ENCODE measurements at regions not wholly inside any gene's neighbourhood (a gene's known extent, or its start where the extent isn't known, plus 50 kb on each side); places are given as distances from the start of the nearest gene placed in this dataset.

- no peak for DNase-seq
Observed at GRCh38 chr13:78201411-78201810, 282.8 kb upstream of the EDNRB start.

GRCh38 chr13:78198821-78199220 is 280.2 kb upstream of the EDNRB start:
- no peak for DNase-seq

GRCh38 chr13:78198419-78198818 is 279.8 kb upstream of the EDNRB start:
- DNase-seq, result no peak

- no peak for DNase-seq
Observed at GRCh38 chr13:78197231-78197630, 278.6 kb upstream of the EDNRB start.

- DNase-seq, result no peak
Observed at GRCh38 chr13:78194904-78195639, 276.4 kb upstream of the EDNRB start.

- no peak for DNase-seq
Observed at GRCh38 chr13:78193846-78194245, 275.2 kb upstream of the EDNRB start.

- no peak for DNase-seq
Observed at GRCh38 chr13:78192716-78193115, 274.1 kb upstream of the EDNRB start.

GRCh38 chr13:78190296-78190695 is 271.7 kb upstream of the EDNRB start:
- no peak for DNase-seq

GRCh38 chr13:78187781-78188180 is 269.1 kb upstream of the EDNRB start:
- no peak for DNase-seq

GRCh38 chr13:78185700-78186099 is 267.1 kb upstream of the EDNRB start:
- no peak for DNase-seq

GRCh38 chr13:78183732-78184131 is 265.1 kb upstream of the EDNRB start:
- no peak for DNase-seq

GRCh38 chr13:78182813-78183212 is 264.2 kb upstream of the EDNRB start:
- no peak for DNase-seq

- DNase-seq, result no peak
Observed at GRCh38 chr13:78177306-78177705, 258.7 kb upstream of the EDNRB start.

GRCh38 chr13:78176880-78177279 is 258.2 kb upstream of the EDNRB start:
- no peak for DNase-seq

GRCh38 chr13:78169386-78169785 is 250.8 kb upstream of the EDNRB start:
- DNase-seq, result no peak

GRCh38 chr13:78168981-78169380 is 250.3 kb upstream of the EDNRB start:
- DNase-seq, result no peak

- no peak for DNase-seq
Observed at GRCh38 chr13:78161266-78161665, 242.6 kb upstream of the EDNRB start.

- no peak for DNase-seq
Observed at GRCh38 chr13:78160793-78161192, 242.2 kb upstream of the EDNRB start.

- DNase-seq, result no peak
Observed at GRCh38 chr13:78152415-78152814, 233.8 kb upstream of the EDNRB start.

- no peak for DNase-seq
Observed at GRCh38 chr13:78147905-78148304, 229.3 kb upstream of the EDNRB start.

- DNase-seq, result no peak
Observed at GRCh38 chr13:78145276-78145675, 226.6 kb upstream of the EDNRB start.

- no peak for DNase-seq
Observed at GRCh38 chr13:78139765-78140164, 221.1 kb upstream of the EDNRB start.

- DNase-seq, result no peak
Observed at GRCh38 chr13:78138756-78139155, 220.1 kb upstream of the EDNRB start.

GRCh38 chr13:78137404-78138142 is 218.9 kb upstream of the EDNRB start:
- DNase-seq, result peak; percentile 90

- DNase-seq, result no peak
Observed at GRCh38 chr13:78136966-78137365, 218.3 kb upstream of the EDNRB start.

Data from NCI-H1694 (cell line).